Epithelial cell of proximal tubule (primary cell): ENCODE measurements at regions not wholly inside any gene's neighbourhood (a gene's known extent, or its start where the extent isn't known, plus 50 kb on each side); places are given as distances from the start of the nearest gene placed in this dataset.

ENCODE experiments used
- DNase-seq: peaks from one replicate; pipeline ENCODE4 v3.0.0-alpha.2; 2011; ENCODE audit warnings: low read depth
- H3K4me3 ChIP-seq: 2 replicates; pipeline ENCODE4 v1.5.1; 2011; ENCODE audit warnings: low read depth, mild to moderate bottlenecking, low read length
- TF ChIP-seq, protein P1 (sequence below): conservative IDR thresholded peaks from 2 replicates; pipeline ENCODE4 v1.5.1; 2012; ENCODE audit warnings: low read depth, mild to moderate bottlenecking, low read length

DNA sequence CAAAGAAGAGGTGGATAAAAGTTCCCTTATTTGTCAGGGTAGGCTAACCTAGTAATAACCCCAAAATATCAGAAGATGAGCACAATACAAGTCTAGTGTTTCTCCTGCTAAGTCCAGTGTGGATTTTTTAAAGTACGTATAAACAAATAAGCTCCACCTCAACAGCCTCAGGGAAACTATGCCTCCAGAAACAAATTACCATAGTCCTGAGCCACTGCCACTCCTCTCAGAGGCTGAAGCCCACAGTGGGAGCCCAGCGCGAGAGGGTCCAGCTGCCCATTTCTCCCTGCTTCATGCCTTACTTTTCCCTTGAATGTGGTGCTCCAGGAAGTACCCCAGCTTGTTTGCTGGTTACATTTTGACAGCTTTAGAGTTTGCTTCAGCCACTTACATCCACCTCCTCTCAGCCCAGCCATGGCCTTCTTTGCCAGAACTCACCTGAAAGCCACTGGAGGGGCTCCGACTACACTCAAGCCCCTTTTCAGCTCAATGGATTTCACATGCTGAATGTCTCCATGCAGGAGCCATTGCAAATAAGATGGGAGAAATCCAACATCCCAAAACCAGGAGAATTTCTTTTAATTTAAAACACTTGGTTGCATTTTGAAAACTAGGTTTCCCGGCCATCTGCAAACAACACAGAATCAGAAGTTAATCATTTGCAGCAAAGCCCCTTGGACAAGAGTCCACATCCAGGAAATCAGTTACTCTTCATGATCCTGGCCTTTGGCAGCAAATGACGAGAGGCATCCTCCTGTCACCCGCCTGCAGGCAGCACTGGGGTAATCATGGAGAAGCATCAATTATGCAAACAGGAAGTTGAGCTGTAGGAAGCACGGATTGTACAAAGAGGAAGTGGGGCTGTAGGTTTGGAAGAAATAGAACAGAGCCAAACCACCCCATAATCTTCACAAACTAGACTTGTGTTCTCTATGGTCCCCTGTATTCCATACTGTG lies 138.1 kb downstream of the HERPUD2 start:
- DNase-seq: peak; percentile 7
- TF ChIP-seq, protein P1, sequence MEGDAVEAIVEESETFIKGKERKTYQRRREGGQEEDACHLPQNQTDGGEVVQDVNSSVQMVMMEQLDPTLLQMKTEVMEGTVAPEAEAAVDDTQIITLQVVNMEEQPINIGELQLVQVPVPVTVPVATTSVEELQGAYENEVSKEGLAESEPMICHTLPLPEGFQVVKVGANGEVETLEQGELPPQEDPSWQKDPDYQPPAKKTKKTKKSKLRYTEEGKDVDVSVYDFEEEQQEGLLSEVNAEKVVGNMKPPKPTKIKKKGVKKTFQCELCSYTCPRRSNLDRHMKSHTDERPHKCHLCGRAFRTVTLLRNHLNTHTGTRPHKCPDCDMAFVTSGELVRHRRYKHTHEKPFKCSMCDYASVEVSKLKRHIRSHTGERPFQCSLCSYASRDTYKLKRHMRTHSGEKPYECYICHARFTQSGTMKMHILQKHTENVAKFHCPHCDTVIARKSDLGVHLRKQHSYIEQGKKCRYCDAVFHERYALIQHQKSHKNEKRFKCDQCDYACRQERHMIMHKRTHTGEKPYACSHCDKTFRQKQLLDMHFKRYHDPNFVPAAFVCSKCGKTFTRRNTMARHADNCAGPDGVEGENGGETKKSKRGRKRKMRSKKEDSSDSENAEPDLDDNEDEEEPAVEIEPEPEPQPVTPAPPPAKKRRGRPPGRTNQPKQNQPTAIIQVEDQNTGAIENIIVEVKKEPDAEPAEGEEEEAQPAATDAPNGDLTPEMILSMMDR: no peak
- H3K4me3 ChIP-seq: no peak overlapping the region

DNA sequence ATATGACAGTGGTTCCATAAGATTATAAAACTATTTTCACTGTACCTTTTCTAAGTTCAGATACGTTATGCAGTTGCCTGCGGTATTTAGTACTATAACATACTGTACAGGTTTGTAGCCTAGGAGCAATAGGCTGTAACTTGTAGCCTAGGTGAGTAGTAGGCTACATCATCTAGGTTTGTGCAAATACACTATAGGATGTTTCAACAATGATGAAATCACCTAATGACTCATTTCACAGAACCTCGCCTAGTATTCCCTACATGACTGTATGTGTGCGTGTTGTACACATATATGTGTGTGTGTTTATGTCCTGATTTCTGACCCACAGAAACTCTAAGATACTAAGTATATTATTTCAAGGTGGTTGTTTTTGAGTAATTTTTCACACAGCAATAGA lies 139.0 kb downstream of the HERPUD2 start:
- no peak for DNase-seq
- TF ChIP-seq, protein P1: no peak
- H3K4me3 ChIP-seq: no peak overlapping the region

DNA sequence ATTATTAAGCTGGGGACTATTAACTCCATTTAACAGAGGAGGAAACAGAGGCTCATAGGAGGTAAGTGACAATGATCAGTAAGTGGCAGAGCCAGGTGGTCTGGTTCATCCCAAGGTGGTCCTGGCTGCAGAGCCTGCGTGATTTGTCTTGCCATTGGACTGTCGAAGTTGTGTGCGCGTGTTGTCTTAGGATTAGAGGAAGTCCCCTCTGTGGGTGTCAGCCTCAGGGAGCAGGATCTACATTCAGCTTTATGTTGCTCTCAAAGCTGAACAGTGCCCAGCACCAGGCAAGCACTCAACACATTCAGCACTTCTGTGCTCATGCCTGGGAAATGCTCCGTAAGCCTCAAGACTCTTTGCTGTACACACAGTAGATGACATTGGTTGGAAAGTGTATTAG lies 139.5 kb downstream of the HERPUD2 start:
- DNase-seq: no peak

DNA sequence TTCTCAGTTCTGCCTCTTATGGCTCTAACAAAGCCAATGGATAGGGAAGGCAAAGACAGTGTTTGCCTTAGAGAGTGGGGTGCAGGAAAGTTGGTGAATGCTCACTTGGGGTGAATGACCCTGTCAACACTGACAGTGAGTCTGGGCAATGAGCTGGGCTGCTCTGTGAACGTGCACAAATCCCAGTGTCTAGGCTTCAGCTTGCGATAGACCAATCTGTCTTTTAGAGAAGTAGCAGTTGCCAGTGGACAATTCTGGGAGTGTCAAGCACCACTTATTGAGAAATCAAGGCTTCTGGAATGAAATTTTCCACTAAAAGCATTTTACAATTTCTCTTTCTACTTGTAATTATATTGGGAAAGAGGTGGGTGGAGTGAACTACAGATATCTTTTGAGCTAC lies 141.4 kb downstream of the HERPUD2 start:
- no peak overlapping the region for H3K4me3 ChIP-seq
- DNase-seq: no peak
- TF ChIP-seq, protein P1: no peak

More for the DNA sequence above, 139.5 kb downstream of the HERPUD2 start:
- H3K4me3 ChIP-seq: no peak overlapping the region
- TF ChIP-seq, protein P1: no peak

DNA sequence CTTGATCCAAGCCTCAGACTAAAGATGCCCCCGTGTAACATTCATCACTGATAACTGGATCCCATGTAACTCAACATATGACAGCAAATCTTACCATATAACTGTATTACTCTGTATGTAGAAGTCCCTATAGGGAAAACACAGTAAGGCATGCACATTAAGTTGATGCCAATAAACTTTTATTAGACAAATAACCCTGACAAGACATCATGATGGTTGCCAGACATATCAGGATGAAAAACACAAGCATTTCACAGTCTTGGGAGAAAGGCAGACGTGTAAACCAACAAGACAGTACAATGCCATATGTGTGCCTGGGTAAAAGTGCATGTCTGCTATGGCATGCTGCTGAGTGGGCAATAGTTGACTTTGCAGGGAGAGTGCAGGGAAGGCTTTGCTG lies 142.2 kb downstream of the HERPUD2 start:
- no peak overlapping the region for H3K4me3 ChIP-seq
- TF ChIP-seq, protein P1: no peak
- DNase-seq: no peak

DNA sequence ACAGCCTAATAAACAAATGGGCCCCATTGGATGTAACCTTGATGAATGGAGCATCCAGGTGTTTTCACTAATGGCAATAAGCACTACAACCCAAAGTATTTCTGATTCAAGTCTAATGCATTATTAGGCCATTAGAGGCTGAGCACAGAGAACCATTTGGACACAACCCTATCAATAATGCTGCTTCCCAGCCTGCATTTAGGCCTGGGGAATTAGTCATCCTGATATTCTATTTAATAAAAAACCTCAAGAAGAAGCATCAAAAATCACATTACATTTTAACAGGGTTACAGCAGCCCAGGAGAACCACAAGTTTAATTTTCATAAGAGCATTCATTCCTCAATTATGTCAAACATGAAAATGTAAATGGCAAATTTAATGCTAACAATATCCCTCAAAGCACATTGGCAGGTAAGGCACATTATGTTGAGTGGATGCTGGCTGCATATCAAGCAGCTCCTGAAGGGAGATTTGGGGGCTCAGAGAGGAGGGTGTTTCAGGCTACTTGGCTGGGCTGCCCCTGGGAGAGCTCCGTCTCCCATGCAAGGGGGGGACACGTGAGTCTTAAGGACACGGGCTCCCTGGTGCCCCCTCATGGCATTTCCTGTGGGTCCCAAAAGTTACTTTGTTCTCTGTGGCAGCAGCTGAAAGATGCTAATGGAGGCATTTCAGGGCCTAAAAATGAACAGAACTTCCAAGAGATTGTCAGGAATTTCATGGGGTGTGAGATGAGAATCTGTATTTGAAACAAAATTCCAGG lies 143.4 kb downstream of the HERPUD2 start:
- no peak for DNase-seq
- TF ChIP-seq, protein P1: no peak
- H3K4me3 ChIP-seq: no peak overlapping the region
